Thoracic aorta (tissue), 2 donors: ENCODE measurements at regions not wholly inside any gene's neighbourhood (a gene's known extent, or its start where the extent isn't known, plus 50 kb on each side); places are given as distances from the start of the nearest gene placed in this dataset.

Experiments used
- ATAC-seq: fragments of 150-250 bp; one replicate; pipeline ENCODE4 v1.8.0; 2017; ENCODE audit warnings: low read depth; ENCODE audit not compliant: insufficient number of reproducible peaks, low FRiP score
- DNase-seq: peaks from one replicate; pipeline ENCODE4 v3.0.0-alpha.2; 2020; ENCODE audit warnings: low spot score
- H3K27ac ChIP-seq, 2 donors: fragments of 200-600 bp; sonication (generic); 1 replicate in 1 of 2; 2 replicates in 1 of 2; pipeline ENCODE4 v1.5.1; 2016; ENCODE audit warnings: mild to moderate bottlenecking in 2 of 2, moderate library complexity in 2 of 2
- H3K27me3 ChIP-seq: fragments of 200-600 bp; sonication (generic); replicated peaks from 2 replicates; pipeline ENCODE4 v1.6.0; 2016; ENCODE audit warnings: mild to moderate bottlenecking; ENCODE audit not compliant: insufficient read depth
- H3K36me3 ChIP-seq: fragments of 200-600 bp; sonication (generic); one replicate; pipeline ENCODE4 v1.5.1; 2016
- H3K4me1 ChIP-seq, 2 donors: fragments of 200-600 bp; sonication (generic); 1 replicate in 1 of 2; 2 replicates in 1 of 2; pipeline versions ENCODE4 v1.5.1 to v1.6.0; 2016; ENCODE audit warnings: low read depth in 2 of 2, mild to moderate bottlenecking in 1 of 2; ENCODE audit not compliant: control insufficient read depth in 1 of 2
- H3K4me3 ChIP-seq: fragments of 200-600 bp; sonication (generic); 2 replicates; pipeline ENCODE4 v1.5.1; 2016; ENCODE audit warnings: mild to moderate bottlenecking
- H3K9me3 ChIP-seq: fragments of 200-600 bp; sonication (generic); 2 replicates; pipeline ENCODE4 v1.5.1; 2016
- TF ChIP-seq, protein P1 (sequence below): fragments of 200-600 bp; sonication (generic); IDR thresholded peaks from one replicate; pipeline ENCODE4 v1.5.1; 2019; ENCODE audit warnings: antibody characterized with exemption

DNA sequence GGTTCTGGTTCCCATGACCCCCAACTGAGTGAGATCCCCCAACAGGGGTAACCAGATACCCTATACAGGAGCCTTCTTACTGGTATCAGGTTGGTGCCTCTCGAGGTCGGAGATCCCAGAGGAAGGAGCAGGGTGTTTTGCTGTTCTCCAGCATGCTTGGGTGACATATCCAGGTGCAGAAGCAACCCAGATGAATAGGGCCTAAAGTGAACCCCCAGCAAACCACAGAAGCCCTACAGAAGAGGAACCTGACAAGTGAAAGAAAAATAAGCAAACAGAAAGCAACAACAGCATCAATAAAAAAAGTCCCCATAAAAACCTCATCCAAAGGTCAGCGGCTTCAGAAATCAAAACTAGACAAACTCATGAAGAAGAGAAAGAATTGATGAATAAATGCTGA, 633.4 kb upstream of the CXADR start:
- Histone ChIP-seq H3K27me3 (no peaks in the 10 kb centered on the region), H3K4me1 (no peaks in the 10 kb centered on the region), H3K27ac (no peak overlapping the region), H3K4me3 (no peak overlapping the region), H3K36me3 (no peaks in the 10 kb centered on the region), H3K9me3 (no peaks in the 10 kb centered on the region)
- TF ChIP-seq, protein P1, sequence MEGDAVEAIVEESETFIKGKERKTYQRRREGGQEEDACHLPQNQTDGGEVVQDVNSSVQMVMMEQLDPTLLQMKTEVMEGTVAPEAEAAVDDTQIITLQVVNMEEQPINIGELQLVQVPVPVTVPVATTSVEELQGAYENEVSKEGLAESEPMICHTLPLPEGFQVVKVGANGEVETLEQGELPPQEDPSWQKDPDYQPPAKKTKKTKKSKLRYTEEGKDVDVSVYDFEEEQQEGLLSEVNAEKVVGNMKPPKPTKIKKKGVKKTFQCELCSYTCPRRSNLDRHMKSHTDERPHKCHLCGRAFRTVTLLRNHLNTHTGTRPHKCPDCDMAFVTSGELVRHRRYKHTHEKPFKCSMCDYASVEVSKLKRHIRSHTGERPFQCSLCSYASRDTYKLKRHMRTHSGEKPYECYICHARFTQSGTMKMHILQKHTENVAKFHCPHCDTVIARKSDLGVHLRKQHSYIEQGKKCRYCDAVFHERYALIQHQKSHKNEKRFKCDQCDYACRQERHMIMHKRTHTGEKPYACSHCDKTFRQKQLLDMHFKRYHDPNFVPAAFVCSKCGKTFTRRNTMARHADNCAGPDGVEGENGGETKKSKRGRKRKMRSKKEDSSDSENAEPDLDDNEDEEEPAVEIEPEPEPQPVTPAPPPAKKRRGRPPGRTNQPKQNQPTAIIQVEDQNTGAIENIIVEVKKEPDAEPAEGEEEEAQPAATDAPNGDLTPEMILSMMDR = no peak
- DNase-seq = no peak
- ATAC-seq = no peak

GRCh38 chr21:16891821-16892220, 621.0 kb upstream of the CXADR start:
- TF ChIP-seq, protein P1 = no peak
- no peaks in the 10 kb centered on the region for H3K9me3 ChIP-seq
- H3K27me3 ChIP-seq = no peaks in the 10 kb centered on the region
- no peak for DNase-seq
- H3K27ac ChIP-seq = no peak overlapping the region
- no peak for ATAC-seq
- H3K4me1 ChIP-seq = no peaks in the 10 kb centered on the region
- no peak overlapping the region for H3K4me3 ChIP-seq
- H3K36me3 ChIP-seq = no peaks in the 10 kb centered on the region

- ATAC-seq = no peak
- no peak for DNase-seq
- Histone ChIP-seq H3K36me3 (no peaks in the 10 kb centered on the region), H3K27me3 (no peaks in the 10 kb centered on the region), H3K9me3 (no peaks in the 10 kb centered on the region), H3K4me3 (no peak overlapping the region), H3K27ac (no peak overlapping the region), H3K4me1 (no peaks in the 10 kb centered on the region)
- TF ChIP-seq, protein P1 = no peak
Observed at GRCh38 chr21:16900685-16901084, 612.2 kb upstream of the CXADR start.

DNA sequence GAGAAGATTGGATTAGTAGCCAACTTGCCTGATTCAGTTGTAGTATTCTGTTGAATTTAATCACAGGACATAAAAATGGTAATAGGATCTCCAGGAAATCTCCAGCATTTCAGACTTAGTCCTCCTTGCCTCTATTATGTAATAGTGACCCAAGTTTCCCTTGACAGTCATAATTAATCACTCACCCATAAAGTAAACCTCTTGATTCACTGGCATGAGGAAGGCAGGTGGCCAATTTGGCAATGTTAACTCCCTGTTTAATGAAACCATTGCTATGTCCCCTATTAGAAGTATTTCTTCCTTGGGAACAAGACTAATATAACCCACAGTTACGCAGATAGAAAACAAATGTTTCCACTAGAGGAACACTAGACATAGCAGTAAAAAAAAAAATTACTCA, 604.8 kb upstream of the CXADR start:
- DNase-seq = peak; percentile 8
- Histone ChIP-seq H3K36me3 (no peaks in the 10 kb centered on the region), H3K9me3 (no peaks in the 10 kb centered on the region), H3K4me1 (peaks cover 5 to 21% of the 10 kb centered on the region in 2 donors), H3K27ac (no peak overlapping the region), H3K4me3 (no peak overlapping the region), H3K27me3 (no peaks in the 10 kb centered on the region)
- no peak for ATAC-seq
- TF ChIP-seq, protein P1 = no peak

- ATAC-seq (no peak), DNase-seq (no peak)
- Histone ChIP-seq H3K27me3 (no peaks in the 10 kb centered on the region), H3K9me3 (no peaks in the 10 kb centered on the region), H3K4me1 (peaks cover 5 to 21% of the 10 kb centered on the region in 2 donors), H3K27ac (no peak overlapping the region), H3K4me3 (no peak overlapping the region), H3K36me3 (no peaks in the 10 kb centered on the region)
- TF ChIP-seq, protein P1 = no peak
Observed at GRCh38 chr21:16910435-16911165, 602.2 kb upstream of the CXADR start.
